GM21576 (cell line): ENCODE measurements at regions not wholly inside any gene's neighbourhood (a gene's known extent, or its start where the extent isn't known, plus 50 kb on each side); places are given as distances from the start of the nearest gene placed in this dataset.
A peak's percentile ranks its signal among the peaks of the same experiment; 100 is the strongest.
"Not testable (repeated sequence)": the region's sequence is repeated elsewhere in the genome, so short reads cannot be mapped to it uniquely, and the experiment has no call there.

Experiments
- ATAC-seq: cut with Tn5 transposase; IDR thresholded peaks from one replicate; pipeline ENCODE4 v1.9.1; 2021; ENCODE audit warnings: mild to moderate bottlenecking, moderate library complexity; ENCODE audit not compliant: unreplicated experiment

- peak; percentile 75 for ATAC-seq
These were observed 224.2 kb downstream of the RCHY1 start for GRCh38 chr4:75289914-75290582.

GRCh38 chr4:75287738-75288517 lies 226.3 kb downstream of the RCHY1 start:
- no peak for ATAC-seq

- ATAC-seq: no peak
These were observed 228.4 kb downstream of the RCHY1 start for GRCh38 chr4:75285837-75286236.

- no peak for ATAC-seq
These were observed 229.4 kb downstream of the RCHY1 start for GRCh38 chr4:75284831-75285230.

- ATAC-seq: not testable (repeated sequence)
These were observed 233.7 kb downstream of the RCHY1 start for GRCh38 chr4:75280461-75280860.

GRCh38 chr4:75259306-75259705 lies 254.9 kb downstream of the RCHY1 start:
- no peak for ATAC-seq

- no peak for ATAC-seq
These were observed 258.9 kb downstream of the RCHY1 start for GRCh38 chr4:75255261-75255660.

- ATAC-seq: no peak
These were observed 259.5 kb downstream of the RCHY1 start for GRCh38 chr4:75254745-75255144.

- ATAC-seq: not testable (repeated sequence)
These were observed 261.1 kb downstream of the RCHY1 start for GRCh38 chr4:75253094-75253493.

GRCh38 chr4:75251547-75251946 lies 262.7 kb downstream of the RCHY1 start:
- ATAC-seq: peak; percentile 85

- ATAC-seq: no peak
These were observed 264.5 kb downstream of the RCHY1 start for GRCh38 chr4:75249739-75250138.

- no peak for ATAC-seq
These were observed 265.3 kb downstream of the RCHY1 start for GRCh38 chr4:75248770-75249407.

GRCh38 chr4:75244325-75244724 lies 269.9 kb downstream of the RCHY1 start:
- ATAC-seq: no peak

- ATAC-seq: no peak
These were observed 270.6 kb downstream of the RCHY1 start for GRCh38 chr4:75243570-75243969.

GRCh38 chr4:75235359-75235951 lies 278.7 kb downstream of the RCHY1 start:
- peak; percentile 98 for ATAC-seq

GRCh38 chr4:75232546-75232945 lies 281.7 kb downstream of the RCHY1 start:
- ATAC-seq: no peak

- ATAC-seq: peak; percentile 90
These were observed 284.2 kb downstream of the RCHY1 start for GRCh38 chr4:75229806-75230570.

GRCh38 chr4:75213480-75213879 lies 280.6 kb downstream of the PARM1 start:
- no peak for ATAC-seq

GRCh38 chr4:75211422-75211821 lies 278.5 kb downstream of the PARM1 start:
- ATAC-seq: no peak

- ATAC-seq: no peak
These were observed 275.0 kb downstream of the PARM1 start for GRCh38 chr4:75207902-75208301.

GRCh38 chr4:75195111-75195510 lies 262.2 kb downstream of the PARM1 start:
- ATAC-seq: no peak
